ENCODE measurements at regions not wholly inside any gene's neighbourhood (a gene's known extent, or its start where the extent isn't known, plus 50 kb on each side); places are given as distances from the start of the nearest gene placed in this dataset.

- TF ChIP-seq, protein P1, sequence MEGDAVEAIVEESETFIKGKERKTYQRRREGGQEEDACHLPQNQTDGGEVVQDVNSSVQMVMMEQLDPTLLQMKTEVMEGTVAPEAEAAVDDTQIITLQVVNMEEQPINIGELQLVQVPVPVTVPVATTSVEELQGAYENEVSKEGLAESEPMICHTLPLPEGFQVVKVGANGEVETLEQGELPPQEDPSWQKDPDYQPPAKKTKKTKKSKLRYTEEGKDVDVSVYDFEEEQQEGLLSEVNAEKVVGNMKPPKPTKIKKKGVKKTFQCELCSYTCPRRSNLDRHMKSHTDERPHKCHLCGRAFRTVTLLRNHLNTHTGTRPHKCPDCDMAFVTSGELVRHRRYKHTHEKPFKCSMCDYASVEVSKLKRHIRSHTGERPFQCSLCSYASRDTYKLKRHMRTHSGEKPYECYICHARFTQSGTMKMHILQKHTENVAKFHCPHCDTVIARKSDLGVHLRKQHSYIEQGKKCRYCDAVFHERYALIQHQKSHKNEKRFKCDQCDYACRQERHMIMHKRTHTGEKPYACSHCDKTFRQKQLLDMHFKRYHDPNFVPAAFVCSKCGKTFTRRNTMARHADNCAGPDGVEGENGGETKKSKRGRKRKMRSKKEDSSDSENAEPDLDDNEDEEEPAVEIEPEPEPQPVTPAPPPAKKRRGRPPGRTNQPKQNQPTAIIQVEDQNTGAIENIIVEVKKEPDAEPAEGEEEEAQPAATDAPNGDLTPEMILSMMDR (IDR thresholded peaks at IDR 0.05) = no peak
- TF ChIP-seq POLR2A (IDR thresholded peaks at IDR 0.05) = no peak
These were observed 91.8 kb downstream of the CCNG2 start for GRCh38 chr4:77248805-77249204.

All from esophagus squamous epithelium (tissue), 4 donors.